ENCODE measurements at regions not wholly inside any gene's neighbourhood (a gene's known extent, or its start where the extent isn't known, plus 50 kb on each side); places are given as distances from the start of the nearest gene placed in this dataset.

DNA sequence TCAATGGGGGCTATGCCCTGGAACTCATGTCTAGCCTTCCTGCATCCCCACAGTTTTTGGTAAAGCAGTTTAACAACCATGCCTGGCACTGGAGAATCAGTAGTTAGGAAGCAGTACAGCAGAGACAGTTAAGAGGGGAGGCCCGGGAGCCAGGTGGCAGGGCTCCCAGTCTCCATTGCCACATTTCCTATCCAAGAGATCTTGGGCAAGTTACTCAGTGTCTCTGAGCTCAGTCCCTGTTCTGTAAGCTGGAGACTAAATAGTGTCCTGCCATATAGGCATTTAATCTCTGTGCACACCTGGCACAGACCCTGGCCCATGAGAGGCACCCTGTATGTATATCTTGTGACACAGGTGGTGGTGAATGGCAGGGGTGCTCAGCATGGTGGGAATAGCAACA is 156.1 kb upstream of the EOLA2 start:
- Histone ChIP-seq H3K4me3 (no peak overlapping the region), H3K36me3 (no peaks in the 10 kb centered on the region), H3K9me3 (no peaks in the 10 kb centered on the region), H3K4me1 (no peaks in the 10 kb centered on the region), H3K27ac (no peak overlapping the region), H3K27me3 (no peaks in the 10 kb centered on the region)
- intact Hi-C loops (cut with DNase I; ENCODE audit: low total_unique reads): no loop called here
- TF ChIP-seq POLR2A (IDR thresholded peaks at IDR 0.05): no peak
- TF ChIP-seq, protein P1, sequence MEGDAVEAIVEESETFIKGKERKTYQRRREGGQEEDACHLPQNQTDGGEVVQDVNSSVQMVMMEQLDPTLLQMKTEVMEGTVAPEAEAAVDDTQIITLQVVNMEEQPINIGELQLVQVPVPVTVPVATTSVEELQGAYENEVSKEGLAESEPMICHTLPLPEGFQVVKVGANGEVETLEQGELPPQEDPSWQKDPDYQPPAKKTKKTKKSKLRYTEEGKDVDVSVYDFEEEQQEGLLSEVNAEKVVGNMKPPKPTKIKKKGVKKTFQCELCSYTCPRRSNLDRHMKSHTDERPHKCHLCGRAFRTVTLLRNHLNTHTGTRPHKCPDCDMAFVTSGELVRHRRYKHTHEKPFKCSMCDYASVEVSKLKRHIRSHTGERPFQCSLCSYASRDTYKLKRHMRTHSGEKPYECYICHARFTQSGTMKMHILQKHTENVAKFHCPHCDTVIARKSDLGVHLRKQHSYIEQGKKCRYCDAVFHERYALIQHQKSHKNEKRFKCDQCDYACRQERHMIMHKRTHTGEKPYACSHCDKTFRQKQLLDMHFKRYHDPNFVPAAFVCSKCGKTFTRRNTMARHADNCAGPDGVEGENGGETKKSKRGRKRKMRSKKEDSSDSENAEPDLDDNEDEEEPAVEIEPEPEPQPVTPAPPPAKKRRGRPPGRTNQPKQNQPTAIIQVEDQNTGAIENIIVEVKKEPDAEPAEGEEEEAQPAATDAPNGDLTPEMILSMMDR (IDR thresholded peaks at IDR 0.05): no peak
- no peak for DNase-seq

DNA sequence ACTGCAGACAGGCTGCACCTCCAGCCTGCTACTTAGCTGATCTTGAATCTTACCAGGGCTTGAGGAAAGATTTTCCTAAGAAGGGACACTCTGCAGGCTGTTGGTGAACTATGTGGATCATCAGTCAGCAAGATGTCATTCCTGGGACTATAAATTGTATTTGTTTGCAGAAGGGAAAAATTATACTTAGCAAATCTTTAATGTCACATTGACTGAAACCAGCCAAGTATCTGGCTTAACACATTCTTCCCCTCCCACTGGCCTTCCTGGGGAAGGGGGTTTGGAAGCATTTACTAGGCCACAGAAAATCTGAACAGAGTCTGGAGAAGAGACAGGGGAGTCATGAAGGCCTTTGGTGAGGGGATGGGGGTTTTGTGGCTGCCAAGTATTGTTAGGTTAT is 156.7 kb upstream of the EOLA2 start:
- intact Hi-C loops (cut with DNase I; ENCODE audit: low total_unique reads): no loop called here
- Histone ChIP-seq H3K9me3 (no peaks in the 10 kb centered on the region), H3K4me1 (no peaks in the 10 kb centered on the region), H3K36me3 (no peaks in the 10 kb centered on the region), H3K27me3 (no peaks in the 10 kb centered on the region), H3K4me3 (no peak overlapping the region), H3K27ac (no peak overlapping the region)
- TF ChIP-seq, protein P1 (IDR thresholded peaks at IDR 0.05): no peak
- no peak for TF ChIP-seq POLR2A (IDR thresholded peaks at IDR 0.05)
- no peak for DNase-seq

DNA sequence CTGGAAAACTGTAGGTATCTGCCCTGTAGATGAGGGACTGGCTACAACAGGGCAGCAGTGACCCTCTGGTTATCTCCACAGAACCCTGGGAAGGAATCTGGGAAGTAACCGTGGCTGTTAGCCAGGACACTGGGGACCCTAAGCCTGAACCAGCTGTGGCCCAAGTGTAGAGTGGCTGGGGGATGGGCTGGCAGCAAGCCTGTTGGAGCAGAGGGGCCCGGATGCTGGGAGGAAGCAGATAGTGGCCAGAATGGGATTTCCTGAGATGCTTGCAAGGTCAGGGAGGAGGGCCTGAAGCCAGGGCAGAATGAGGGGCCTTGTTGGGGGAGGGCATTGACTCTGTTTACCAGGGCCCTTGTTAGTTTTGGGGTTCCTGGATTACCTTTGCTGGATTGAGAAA is 161.0 kb upstream of the EOLA2 start:
- intact Hi-C loops (cut with DNase I; ENCODE audit: low total_unique reads): no loop called here
- no peak overlapping the region for H3K4me3 ChIP-seq
- no peaks in the 10 kb centered on the region for H3K36me3 ChIP-seq
- no peak for TF ChIP-seq POLR2A (IDR thresholded peaks at IDR 0.05)
- TF ChIP-seq, protein P1 (IDR thresholded peaks at IDR 0.05): no peak
- H3K4me1 ChIP-seq: no peaks in the 10 kb centered on the region
- H3K9me3 ChIP-seq: no peaks in the 10 kb centered on the region
- H3K27me3 ChIP-seq: no peaks in the 10 kb centered on the region
- H3K27ac ChIP-seq: no peak overlapping the region
- no peak for DNase-seq

DNA sequence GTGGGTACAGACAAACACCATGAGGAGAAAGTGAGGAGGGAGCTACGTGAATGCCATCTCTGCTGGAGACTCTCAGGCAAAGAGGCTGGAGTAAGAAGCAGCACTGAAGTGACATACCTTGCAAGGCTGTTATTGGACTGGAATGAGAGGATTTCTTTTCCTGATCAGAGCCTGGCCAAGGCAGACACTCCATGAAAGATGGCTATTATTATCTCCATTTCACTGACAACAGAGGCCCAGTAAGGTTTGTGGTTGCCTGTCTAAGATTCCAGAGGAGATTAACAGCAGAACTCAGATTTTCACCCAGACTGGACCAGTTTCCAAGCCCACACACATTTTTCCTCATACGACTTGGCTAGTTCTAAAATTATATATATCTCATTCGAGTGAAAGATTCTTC is 162.0 kb upstream of the EOLA2 start:
- Histone ChIP-seq H3K4me3 (no peak overlapping the region), H3K9me3 (no peaks in the 10 kb centered on the region), H3K27ac (no peak overlapping the region), H3K4me1 (no peaks in the 10 kb centered on the region), H3K27me3 (no peaks in the 10 kb centered on the region), H3K36me3 (no peaks in the 10 kb centered on the region)
- no peak for DNase-seq
- intact Hi-C loops (cut with DNase I; ENCODE audit: low total_unique reads): no loop called here
- TF ChIP-seq, protein P1 (IDR thresholded peaks at IDR 0.05): no peak
- TF ChIP-seq POLR2A (IDR thresholded peaks at IDR 0.05): no peak

DNA sequence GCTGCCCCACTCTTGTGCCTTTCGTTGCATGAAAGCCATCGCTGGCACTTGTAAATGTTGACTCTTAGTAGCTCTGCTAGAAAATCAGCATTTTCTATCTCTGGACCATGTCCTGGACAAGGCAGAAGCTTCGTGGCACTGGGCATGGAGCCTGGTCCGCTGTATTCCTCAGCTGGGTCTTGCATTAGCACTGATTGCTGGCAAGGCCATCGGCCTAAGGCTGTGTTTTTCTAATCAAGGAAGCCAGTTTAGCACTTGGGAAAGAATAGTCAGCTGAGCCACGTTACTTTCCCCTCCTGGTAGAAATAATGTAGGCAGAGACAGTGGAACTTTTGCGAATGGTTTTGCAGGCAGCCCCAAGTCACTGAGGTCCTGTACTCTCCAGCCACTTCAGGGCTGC is 180.2 kb upstream of the EOLA2 start:
- TF ChIP-seq, protein P1 (IDR thresholded peaks at IDR 0.05): no peak
- TF ChIP-seq POLR2A (IDR thresholded peaks at IDR 0.05): no peak
- Histone ChIP-seq H3K36me3 (no peaks in the 10 kb centered on the region), H3K9me3 (no peaks in the 10 kb centered on the region), H3K4me1 (no peaks in the 10 kb centered on the region), H3K27ac (no peak overlapping the region), H3K27me3 (no peaks in the 10 kb centered on the region), H3K4me3 (no peak overlapping the region)
- no peak for DNase-seq
- intact Hi-C loops (cut with DNase I; ENCODE audit: low total_unique reads): no loop called here
